ENCODE measurements at regions not wholly inside any gene's neighbourhood (a gene's known extent, or its start where the extent isn't known, plus 50 kb on each side); places are given as distances from the start of the nearest gene placed in this dataset.

GRCh38 chr3:176967522-176967921, 229.8 kb downstream of the TBL1XR1 start:
- no peak overlapping the region for H3K4me3 ChIP-seq (replicated peaks in 1 of 3; ENCODE audit: low read depth in 2 of 3, low read length in 3 of 3)
- no peak overlapping the region for H3K27ac ChIP-seq (ENCODE audit: low read depth in 1 of 2, low read length in 2 of 2)
- H3K9me3 ChIP-seq (replicated peaks in 1 of 2; ENCODE audit: control insufficient read depth in 1 of 2, insufficient read depth in 1 of 2, low read length in 2 of 2) = no peaks in the 10 kb centered on the region
- no peak overlapping the region for H3K4me2 ChIP-seq (replicated peaks; ENCODE audit: extremely low read depth, low read length, poor library complexity, severe bottlenecking)
- H3K79me2 ChIP-seq (ENCODE audit: insufficient read depth, low read length) = no peaks in the 10 kb centered on the region
- no peak overlapping the region for H3K4me3 Mint-ChIP-seq
- no peak for DNase-seq
- peaks cover 16% of the 10 kb centered on the region in 2 donors for H3K4me1 ChIP-seq (ENCODE audit: control insufficient read depth in 1 of 2, insufficient read depth in 2 of 2, low read length in 2 of 2)
- WGBS (ENCODE audit: insufficient coverage) = 100% methylated on average over 1 of the region's 3 CpGs
- H3K9me3 Mint-ChIP-seq = peaks cover 0 to 2% (median 0%) of the 10 kb centered on the region in 7 donors
- intact Hi-C loops (cut with micrococcal nuclease) = no loop called here
- peaks cover 0 to 7% (median 6%) of the 10 kb centered on the region in 3 donors for H3K27me3 Mint-ChIP-seq (ENCODE audit: low read depth in 3 of 3)
- H4K20me1 ChIP-seq (ENCODE audit: insufficient read depth, low read length) = no peaks in the 10 kb centered on the region
- H3K27ac Mint-ChIP-seq = no peak overlapping the region
- no peak overlapping the region for H2AFZ ChIP-seq (ENCODE audit: insufficient read depth, low read depth, low read length, poor library complexity, severe bottlenecking)
- H3K4me1 Mint-ChIP-seq = peaks cover 31% of the 10 kb centered on the region
- H3K9ac ChIP-seq (ENCODE audit: insufficient read depth, low read length, poor library complexity, severe bottlenecking) = no peak overlapping the region
- H3K36me3 Mint-ChIP-seq = no peaks in the 10 kb centered on the region
- H3K36me3 ChIP-seq (replicated peaks in 1 of 2; ENCODE audit: control insufficient read depth in 1 of 2, insufficient read depth in 2 of 2, low read length in 2 of 2) = no peaks in the 10 kb centered on the region
- TF ChIP-seq CTCF (IDR thresholded peaks at IDR 0.05) = no peak
- H3K27me3 ChIP-seq (ENCODE audit: control insufficient read depth in 2 of 2, insufficient read depth in 2 of 2, low read length in 2 of 2) = no peaks in the 10 kb centered on the region

GRCh38 chr3:176964661-176965060, 232.6 kb downstream of the TBL1XR1 start:
- H3K4me3 Mint-ChIP-seq = peak overlapping the region; percentile 21 to 47
- Histone ChIP-seq H3K27me3 (ENCODE audit: control insufficient read depth in 2 of 2, insufficient read depth in 2 of 2, low read length in 2 of 2) (no peaks in the 10 kb centered on the region), H3K4me1 (ENCODE audit: control insufficient read depth in 1 of 2, insufficient read depth in 2 of 2, low read length in 2 of 2) (peaks cover 16% of the 10 kb centered on the region in 2 donors), H3K9me3 (replicated peaks in 1 of 2; ENCODE audit: control insufficient read depth in 1 of 2, insufficient read depth in 1 of 2, low read length in 2 of 2) (no peaks in the 10 kb centered on the region), H4K20me1 (ENCODE audit: insufficient read depth, low read length) (no peaks in the 10 kb centered on the region), H3K4me2 (replicated peaks; ENCODE audit: extremely low read depth, low read length, poor library complexity, severe bottlenecking) (peak overlapping the region; percentile 62), H3K9ac (ENCODE audit: insufficient read depth, low read length, poor library complexity, severe bottlenecking) (no peak overlapping the region), H3K36me3 (replicated peaks in 1 of 2; ENCODE audit: control insufficient read depth in 1 of 2, insufficient read depth in 2 of 2, low read length in 2 of 2) (no peaks in the 10 kb centered on the region), H3K79me2 (ENCODE audit: insufficient read depth, low read length) (no peaks in the 10 kb centered on the region), H2AFZ (ENCODE audit: insufficient read depth, low read depth, low read length, poor library complexity, severe bottlenecking) (no peak overlapping the region), H3K4me3 (replicated peaks in 1 of 3; ENCODE audit: low read depth in 2 of 3, low read length in 3 of 3) (peak overlapping the region in 2 of 3 experiments; percentile 22 to 54), H3K27ac (ENCODE audit: low read depth in 1 of 2, low read length in 2 of 2) (no peak overlapping the region)
- H3K27ac Mint-ChIP-seq = peak overlapping the region in 2 of 7 donors; percentile 0 to 41
- peaks cover 0 to 10% (median 7%) of the 10 kb centered on the region in 3 donors for H3K27me3 Mint-ChIP-seq (ENCODE audit: low read depth in 3 of 3)
- no peak for TF ChIP-seq CTCF (IDR thresholded peaks at IDR 0.05)
- intact Hi-C loops (cut with micrococcal nuclease) = no loop called here
- no peaks in the 10 kb centered on the region for H3K36me3 Mint-ChIP-seq
- H3K9me3 Mint-ChIP-seq = peaks cover 0 to 3% (median 1%) of the 10 kb centered on the region in 7 donors
- no CpG with 5 or more reads among the region's 5 CpGs for WGBS (ENCODE audit: insufficient coverage)
- peaks cover 25% of the 10 kb centered on the region for H3K4me1 Mint-ChIP-seq
- DNase-seq = peak; percentile 52 to 68 (median 55)
